ENCODE measurements at regions not wholly inside any gene's neighbourhood (a gene's known extent, or its start where the extent isn't known, plus 50 kb on each side); places are given as distances from the start of the nearest gene placed in this dataset.

- TF ChIP-seq MYC (IDR thresholded peaks at IDR 0.05; ENCODE audit: borderline replicate concordance, low read length) (no peak), ZFP36 (IDR thresholded peaks at IDR 0.05; ENCODE audit: borderline replicate concordance, partially characterized antibody) (no peak), GATA3 (IDR thresholded peaks at IDR 0.05; ENCODE audit: borderline replicate concordance) (no peak), RNF2 (IDR thresholded peaks at IDR 0.05; ENCODE audit: borderline replicate concordance, low read depth) (no peak), CTCF (IDR thresholded peaks at IDR 0.05) (no peak)
Measured at GRCh38 chr3:80142714-80143113, 374.9 kb upstream of the ROBO1 start.

Data from A549 (cell line).